H9 (cell line): ENCODE measurements at regions not wholly inside any gene's neighbourhood (a gene's known extent, or its start where the extent isn't known, plus 50 kb on each side); places are given as distances from the start of the nearest gene placed in this dataset.

Experiments
- DNase-seq: peaks from one replicate; pipeline ENCODE4 v3.0.0-alpha.2; 2017
- H2AFZ ChIP-seq: one replicate; pipeline ENCODE4 v1.6.1; 2013; ENCODE audit warnings: mild to moderate bottlenecking, low read length, control low read depth, moderate library complexity
- H2AK5ac ChIP-seq: 2 replicates; pipeline ENCODE4 v1.6.1; 2013; ENCODE audit warnings: low read length, control low read depth, mixed read lengths; ENCODE audit not compliant: insufficient read length
- H2BK120ac ChIP-seq: one replicate; pipeline ENCODE4 v1.6.1; 2013; ENCODE audit warnings: low read depth, mild to moderate bottlenecking, low read length, control low read depth, inconsistent platforms; ENCODE audit not compliant: poor library complexity, severe bottlenecking
- H2BK12ac ChIP-seq: 2 replicates; pipeline ENCODE4 v1.6.1; 2013; ENCODE audit warnings: low read length, control low read depth, mixed read lengths, low read depth; ENCODE audit not compliant: insufficient read length
- H2BK15ac ChIP-seq: 2 replicates; pipeline ENCODE4 v1.6.1; 2013; ENCODE audit warnings: low read depth, low read length, control low read depth
- H2BK20ac ChIP-seq: one replicate; pipeline ENCODE4 v1.6.1; 2013; ENCODE audit warnings: low read depth, mild to moderate bottlenecking, low read length, control low read depth, inconsistent platforms; ENCODE audit not compliant: poor library complexity, severe bottlenecking
- H2BK5ac ChIP-seq: 2 replicates; pipeline ENCODE4 v1.6.1; 2013; ENCODE audit warnings: low read length, control low read depth, mixed read lengths; ENCODE audit not compliant: insufficient read length
- H3K14ac ChIP-seq: 2 replicates; pipeline ENCODE4 v1.6.1; 2013; ENCODE audit warnings: low read length, control low read depth; ENCODE audit not compliant: insufficient read depth
- H3K18ac ChIP-seq: 2 replicates; pipeline ENCODE4 v1.6.1; 2013; ENCODE audit warnings: low read depth, mild to moderate bottlenecking, mixed read lengths, low read length, control low read depth; ENCODE audit not compliant: insufficient read length
- H3K23ac ChIP-seq: 2 replicates; pipeline ENCODE4 v1.6.1; 2013; ENCODE audit warnings: low read length, control low read depth, mixed read lengths, low read depth; ENCODE audit not compliant: insufficient read length
- H3K23me2 ChIP-seq: 2 replicates; pipeline ENCODE4 v1.6.1; 2013; ENCODE audit warnings: low read depth, mild to moderate bottlenecking, mixed read lengths, low read length, control low read depth; ENCODE audit not compliant: insufficient read length, poor library complexity, severe bottlenecking
- H3K27ac ChIP-seq: 2 replicates; pipeline ENCODE4 v1.5.1; 2013; ENCODE audit warnings: low read length, control low read depth, mixed read lengths, low read depth; ENCODE audit not compliant: insufficient read length
- H3K27me3 ChIP-seq: 2 replicates; pipeline ENCODE4 v1.6.1; 2013; ENCODE audit warnings: low read length, control low read depth, inconsistent platforms; ENCODE audit not compliant: insufficient read depth
- H3K4ac ChIP-seq: 2 replicates; pipeline ENCODE4 v1.6.1; 2013; ENCODE audit warnings: low read depth, mild to moderate bottlenecking, control low read depth, inconsistent platforms, low read length, moderate library complexity
- H3K4me1 ChIP-seq: 2 replicates; pipeline ENCODE4 v1.6.1; 2013; ENCODE audit warnings: low read length, control low read depth, inconsistent platforms; ENCODE audit not compliant: insufficient read depth
- H3K4me2 ChIP-seq: 2 replicates; pipeline ENCODE4 v1.6.1; 2013; ENCODE audit warnings: low read length, control low read depth, mixed read lengths; ENCODE audit not compliant: insufficient read length, insufficient read depth
- H3K56ac ChIP-seq: 2 replicates; pipeline ENCODE4 v1.6.1; 2013; ENCODE audit warnings: low read depth, mild to moderate bottlenecking, mixed read lengths, low read length, control low read depth; ENCODE audit not compliant: insufficient read length
- H3K79me1 ChIP-seq: 2 replicates; pipeline ENCODE4 v1.6.1; 2013; ENCODE audit warnings: low read depth, mild to moderate bottlenecking, moderate library complexity, low read length, control low read depth, inconsistent platforms; ENCODE audit not compliant: insufficient read depth, poor library complexity, severe bottlenecking
- H3K79me2 ChIP-seq: 2 replicates; pipeline ENCODE4 v1.6.1; 2013; ENCODE audit warnings: low read length, control low read depth, inconsistent platforms; ENCODE audit not compliant: insufficient read depth
- H3K9ac ChIP-seq: 2 replicates; pipeline ENCODE4 v1.6.1; 2013; ENCODE audit warnings: low read length, control low read depth, mixed read lengths; ENCODE audit not compliant: insufficient read length; ENCODE audit errors: extremely low read depth
- H3K9me3 ChIP-seq: one replicate; pipeline ENCODE4 v1.6.1; 2013; ENCODE audit warnings: low read depth, low read length, inconsistent platforms; ENCODE audit not compliant: control insufficient read depth
- H3T11ph ChIP-seq: one replicate; pipeline ENCODE4 v1.6.1; 2013; ENCODE audit warnings: mild to moderate bottlenecking, low read length, control low read depth, inconsistent platforms
- H4K20me1 ChIP-seq: one replicate; pipeline ENCODE4 v1.6.1; 2013; ENCODE audit not compliant: control insufficient read depth, insufficient read length, insufficient read depth
- H4K5ac ChIP-seq: 2 replicates; pipeline ENCODE4 v1.6.1; 2013; ENCODE audit warnings: low read depth, mild to moderate bottlenecking, mixed read lengths, low read length, control low read depth; ENCODE audit not compliant: insufficient read length
- H4K8ac ChIP-seq: replicated peaks from 2 replicates; pipeline ENCODE4 v1.6.1; 2013; ENCODE audit warnings: low read length, control low read depth, mixed read lengths, low read depth; ENCODE audit not compliant: insufficient read length
- H4K91ac ChIP-seq: 2 replicates; pipeline ENCODE4 v1.6.1; 2013; ENCODE audit warnings: low read depth, mild to moderate bottlenecking, moderate library complexity, mixed read lengths, low read length, control low read depth; ENCODE audit not compliant: insufficient read length
- H3K27ac Mint-ChIP-seq, 3 experiments: 2 replicates in 2 of 3; 3 replicates in 1 of 3; pipeline ENCODE4 v1.8.0; 2020 to 2021; ENCODE audit warnings: mixed read lengths in 3 of 3, mild to moderate bottlenecking in 1 of 3, moderate library complexity in 1 of 3
- H3K27me3 Mint-ChIP-seq: 2 replicates; pipeline ENCODE4 v1.8.0; 2021; ENCODE audit warnings: low read depth, mild to moderate bottlenecking, moderate library complexity, mixed read lengths
- H3K36me3 Mint-ChIP-seq, 3 experiments: 2 replicates in 2 of 3; 3 replicates in 1 of 3; pipeline ENCODE4 v1.8.0; 2020 to 2021; ENCODE audit warnings: low read depth in 3 of 3, mixed read lengths in 3 of 3; ENCODE audit not compliant: insufficient read depth in 1 of 3
- H3K4me1 Mint-ChIP-seq, 2 experiments: 2 replicates each; pipeline ENCODE4 v1.8.0; 2020; ENCODE audit warnings: mixed read lengths in 2 of 2
- H3K4me3 Mint-ChIP-seq, 2 experiments: 2 replicates in 1 of 2; 3 replicates in 1 of 2; pipeline ENCODE4 v1.8.0; 2020 to 2021; ENCODE audit warnings: mild to moderate bottlenecking in 2 of 2, mixed read lengths in 2 of 2, moderate library complexity in 1 of 2
- H3K9me3 Mint-ChIP-seq, 2 experiments: 2 replicates in 1 of 2; 3 replicates in 1 of 2; pipeline ENCODE4 v1.8.0; 2020; ENCODE audit warnings: mild to moderate bottlenecking in 2 of 2, mixed read lengths in 2 of 2, moderate library complexity in 1 of 2
- CTCF ChIP-seq: fragments of 200-600 bp; sonication (generic); conservative IDR thresholded peaks from 3 replicates; pipeline ENCODE4 v1.8.0; 2021; ENCODE audit warnings: antibody characterized with exemption, mild to moderate bottlenecking
- WGBS: extraction: QIAGEN DNeasy Blood & Tissue Kit; methylation state at CpG from one replicate; pipeline ENCODE4 v1.1.7; 2013; ENCODE audit warnings: missing lambda C conversion rate, low lambda C conversion rate, mixed read lengths; ENCODE audit not compliant: insufficient read length; ENCODE audit errors: extremely low coverage; 5-methylcytosine and 5-hydroxymethylcytosine counted together

DNA sequence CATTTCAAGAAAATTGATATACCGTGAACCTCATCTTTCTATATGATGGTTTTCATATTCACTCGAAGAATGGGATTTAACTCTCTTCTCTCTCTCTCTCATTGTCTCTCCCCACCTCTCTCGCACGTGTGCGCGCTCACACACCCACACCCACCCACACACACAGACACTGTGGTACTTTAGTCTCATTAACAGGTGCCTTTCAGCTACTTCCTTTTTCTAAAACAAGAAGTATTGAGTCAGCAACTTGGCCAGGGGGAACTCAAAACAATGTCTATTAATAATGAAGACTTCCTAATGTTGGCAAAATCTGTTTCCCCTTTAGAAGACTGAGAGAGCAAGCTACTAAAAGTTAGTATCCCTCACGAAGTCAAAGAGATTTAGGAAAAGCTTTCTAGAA lies 150.7 kb downstream of the TMCO5A start:
- Mint-ChIP-seq H3K4me3 (no peak overlapping the region), H3K36me3 (no peaks in the 10 kb centered on the region), H3K27ac (no peak overlapping the region), H3K27me3 (no peaks in the 10 kb centered on the region), H3K4me1 (peaks cover 0 to 3% of the 10 kb centered on the region in 2 experiments; a peak in 1 of 4 replicates), H3K9me3 (no peaks in the 10 kb centered on the region)
- Histone ChIP-seq H3K14ac (no peak overlapping the region), H3K4me1 (no peaks in the 10 kb centered on the region), H2BK120ac (no peak overlapping the region), H3K27me3 (no peaks in the 10 kb centered on the region), H3K79me2 (no peaks in the 10 kb centered on the region), H3K23me2 (no peaks in the 10 kb centered on the region), H4K8ac (no peak overlapping the region), H3K4me2 (no peak overlapping the region), H2BK20ac (no peak overlapping the region), H3K9me3 (no peaks in the 10 kb centered on the region), H2BK5ac (no peak overlapping the region), H4K91ac (no peak overlapping the region), H3K79me1 (no peaks in the 10 kb centered on the region), H2AK5ac (no peak overlapping the region), H3T11ph (no peak overlapping the region), H2AFZ (no peak overlapping the region), H4K5ac (no peak overlapping the region), H3K23ac (no peak overlapping the region), H3K9ac (no peak overlapping the region), H2BK12ac (no peak overlapping the region), H3K27ac (no peak overlapping the region), H3K56ac (no peak overlapping the region), H2BK15ac (no peak overlapping the region), H4K20me1 (no peaks in the 10 kb centered on the region), H3K18ac (no peak overlapping the region), H3K4ac (no peak overlapping the region)
- TF ChIP-seq CTCF = no peak
- no CpG with 5 or more reads among the region's 7 CpGs for WGBS
- no peak for DNase-seq
